ENCODE measurements at regions not wholly inside any gene's neighbourhood (a gene's known extent, or its start where the extent isn't known, plus 50 kb on each side); places are given as distances from the start of the nearest gene placed in this dataset.

- TF ChIP-seq ZBTB21 (CRISPR knock-in tag; IDR thresholded peaks at IDR 0.05; ENCODE audit: borderline replicate concordance) (no peak), MAX (CRISPR knock-in tag; IDR thresholded peaks at IDR 0.05) (no peak), ZNF423 (CRISPR knock-in tag; IDR thresholded peaks at IDR 0.05) (no peak), GABPB1 (CRISPR knock-in tag; IDR thresholded peaks at IDR 0.05) (peak; percentile 52; the same call in 1 of the 2 replicates), AFF4 (CRISPR knock-in tag; IDR thresholded peaks at IDR 0.05; ENCODE audit: borderline replicate concordance) (no peak), ZNF425 (CRISPR knock-in tag; conservative IDR thresholded peaks at IDR 0.05) (no peak), USF2 (CRISPR knock-in tag; IDR thresholded peaks at IDR 0.05) (peak; percentile 98), ELF4 (CRISPR knock-in tag; IDR thresholded peaks at IDR 0.05; ENCODE audit: low read depth) (no peak), MYBL2 (CRISPR knock-in tag; IDR thresholded peaks at IDR 0.05) (no peak), ARID4B (CRISPR knock-in tag; IDR thresholded peaks at IDR 0.05; ENCODE audit: borderline replicate concordance) (no peak), JAZF1 (CRISPR knock-in tag; IDR thresholded peaks at IDR 0.05) (no peak), PREB (CRISPR knock-in tag; IDR thresholded peaks at IDR 0.05; ENCODE audit: borderline replicate concordance) (no peak), IRF1 (CRISPR knock-in tag; IDR thresholded peaks at IDR 0.05) (no peak), CBFB (CRISPR knock-in tag; IDR thresholded peaks at IDR 0.05; ENCODE audit: low read depth) (no peak), MXD4 (CRISPR knock-in tag; IDR thresholded peaks at IDR 0.05; ENCODE audit: borderline replicate concordance) (no peak), SOX15 (CRISPR knock-in tag; IDR thresholded peaks at IDR 0.05) (no peak), RELA (CRISPR knock-in tag; IDR thresholded peaks at IDR 0.05; ENCODE audit: borderline replicate concordance) (no peak), FOXP1 (CRISPR knock-in tag; IDR thresholded peaks at IDR 0.05; ENCODE audit: borderline replicate concordance) (no peak; the same call in 1 of the 2 replicates), ATF3 (CRISPR knock-in tag; conservative IDR thresholded peaks at IDR 0.05) (no peak), ZNF219 (CRISPR knock-in tag; IDR thresholded peaks at IDR 0.05; ENCODE audit: borderline replicate concordance) (no peak), ETV6 (CRISPR knock-in tag; IDR thresholded peaks at IDR 0.05) (peak; percentile 11; the same call in 1 of the 2 replicates), ZMAT4 (CRISPR knock-in tag; IDR thresholded peaks at IDR 0.05) (no peak), SP1 (CRISPR knock-in tag; conservative IDR thresholded peaks at IDR 0.05) (no peak), GRHL2 (CRISPR knock-in tag; IDR thresholded peaks at IDR 0.05; ENCODE audit: insufficient replicate concordance, severe bottlenecking) (no peak), FOXK1 (CRISPR knock-in tag; IDR thresholded peaks at IDR 0.05) (no peak)
These were observed 74.4 kb upstream of the CHD6 start (continued) for GRCh38 chr20:41692479-41693135.
